Activated naive CD4-positive, alpha-beta T cell treated with anti-CD3 and anti-CD28 coated beads, Interleukin-2, amount 10 ng/mL, durations not matched to agents 7 days and 5 days (primary cell): ENCODE measurements at regions not wholly inside any gene's neighbourhood (a gene's known extent, or its start where the extent isn't known, plus 50 kb on each side); places are given as distances from the start of the nearest gene placed in this dataset.
A peak's percentile ranks its signal among the peaks of the same experiment; 100 is the strongest.

Experiments
- CTCF ChIA-PET: fragments of 350-600 bp; sonication (Branson Sonifier 250); formaldehyde crosslinking; loops from one replicate; lab custom pipeline; 2021; ENCODE audit warnings: antibody characterized with exemption; lab: Charles Lee
- DNase-seq: peaks from one replicate; pipeline ENCODE4 v3.0.0-alpha.2; 2020
- H3K27ac Mint-ChIP-seq: one replicate; pipeline ENCODE4 v1.8.0; 2021; ENCODE audit warnings: mild to moderate bottlenecking, moderate library complexity, mixed read lengths
- H3K27me3 Mint-ChIP-seq: one replicate; pipeline ENCODE4 v1.8.0; 2021; ENCODE audit warnings: mild to moderate bottlenecking, mixed read lengths
- H3K36me3 Mint-ChIP-seq: one replicate; pipeline ENCODE4 v1.8.0; 2021; ENCODE audit warnings: mixed read lengths
- H3K4me1 Mint-ChIP-seq: one replicate; pipeline ENCODE4 v1.8.0; 2021; ENCODE audit warnings: mixed read lengths
- H3K4me3 Mint-ChIP-seq: one replicate; pipeline ENCODE4 v1.8.0; 2021; ENCODE audit warnings: mild to moderate bottlenecking, moderate library complexity, mixed read lengths
- H3K9me3 Mint-ChIP-seq: one replicate; pipeline ENCODE4 v1.8.0; 2021; ENCODE audit warnings: mixed read lengths

- Mint-ChIP-seq H3K27me3 (no peaks in the 10 kb centered on the region), H3K4me3 (no peak overlapping the region), H3K36me3 (no peaks in the 10 kb centered on the region), H3K4me1 (no peaks in the 10 kb centered on the region), H3K27ac (no peak overlapping the region), H3K9me3 (peaks cover 3% of the 10 kb centered on the region)
- no peak for DNase-seq
- CTCF ChIA-PET: no interaction called here
These were observed 606.0 kb downstream of the KCTD8 start for GRCh38 chr4:43842594-43842993.

DNA sequence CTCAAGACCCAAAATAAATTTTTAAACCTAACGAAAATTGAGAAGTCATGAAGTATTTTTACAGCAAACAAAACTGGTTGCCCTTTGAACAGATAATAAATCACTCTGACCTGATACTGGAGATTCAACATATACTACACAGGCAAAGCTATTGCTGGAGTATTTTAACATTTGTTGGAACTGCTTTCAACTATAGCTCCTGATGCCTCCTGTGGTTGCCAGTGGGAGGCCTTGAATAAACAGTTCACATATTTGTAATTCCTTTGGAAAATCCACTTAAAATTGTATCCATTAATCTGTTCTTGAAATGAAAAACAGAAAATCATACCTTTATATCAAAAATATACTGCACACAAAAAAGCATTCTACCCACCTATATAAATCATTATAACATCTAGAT is 605.1 kb downstream of the KCTD8 start:
- Mint-ChIP-seq H3K27ac (no peak overlapping the region), H3K27me3 (no peaks in the 10 kb centered on the region), H3K4me1 (no peaks in the 10 kb centered on the region), H3K36me3 (no peaks in the 10 kb centered on the region), H3K9me3 (peaks cover 3% of the 10 kb centered on the region), H3K4me3 (no peak overlapping the region)
- no peak for DNase-seq
- CTCF ChIA-PET: no interaction called here

DNA sequence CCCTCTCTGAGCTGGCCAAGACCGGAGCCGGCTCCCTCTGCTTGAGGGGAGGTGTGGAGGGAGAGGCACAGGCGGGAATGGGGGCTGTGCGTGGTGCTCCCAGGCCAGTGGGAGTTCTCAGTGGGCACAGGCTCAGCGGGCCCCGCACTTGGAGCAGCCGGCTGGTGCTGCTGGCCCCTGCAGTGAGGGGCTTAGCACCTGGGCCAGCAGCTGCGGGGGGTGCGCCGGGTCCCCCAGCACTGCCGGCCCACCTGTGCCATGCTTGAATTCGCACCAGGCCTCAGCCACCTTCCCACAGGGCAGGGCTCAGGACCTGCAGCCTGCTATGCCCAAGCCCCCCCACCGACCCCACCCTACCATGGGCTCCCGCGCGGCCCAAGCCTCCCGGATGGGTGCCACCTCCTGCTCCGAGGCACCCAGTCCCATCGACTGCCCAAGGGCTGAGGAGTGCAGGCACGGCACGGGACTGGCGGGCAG is 602.5 kb downstream of the KCTD8 start:
- Mint-ChIP-seq H3K4me3 (no peak overlapping the region), H3K27me3 (no peaks in the 10 kb centered on the region), H3K4me1 (no peaks in the 10 kb centered on the region), H3K9me3 (no peaks in the 10 kb centered on the region), H3K27ac (no peak overlapping the region), H3K36me3 (no peaks in the 10 kb centered on the region)
- no peak for DNase-seq
- CTCF ChIA-PET: no interaction called here

GRCh38 chr4:43853565-43854264 is 594.9 kb downstream of the KCTD8 start:
- H3K4me3 Mint-ChIP-seq: no peak overlapping the region
- H3K36me3 Mint-ChIP-seq: no peaks in the 10 kb centered on the region
- no peak for DNase-seq
- CTCF ChIA-PET: no interaction called here
- H3K27ac Mint-ChIP-seq: no peak overlapping the region
- peaks cover 12% of the 10 kb centered on the region for H3K9me3 Mint-ChIP-seq
- H3K27me3 Mint-ChIP-seq: no peaks in the 10 kb centered on the region
- no peaks in the 10 kb centered on the region for H3K4me1 Mint-ChIP-seq

GRCh38 chr4:43855283-43855682 is 593.3 kb downstream of the KCTD8 start:
- DNase-seq: no peak
- no peak overlapping the region for H3K27ac Mint-ChIP-seq
- no peak overlapping the region for H3K4me3 Mint-ChIP-seq
- CTCF ChIA-PET: no interaction called here
- H3K9me3 Mint-ChIP-seq: peaks cover 16% of the 10 kb centered on the region
- no peaks in the 10 kb centered on the region for H3K36me3 Mint-ChIP-seq
- no peaks in the 10 kb centered on the region for H3K27me3 Mint-ChIP-seq
- H3K4me1 Mint-ChIP-seq: no peaks in the 10 kb centered on the region

- DNase-seq: no peak
- Mint-ChIP-seq H3K27ac (no peak overlapping the region), H3K9me3 (peaks cover 10% of the 10 kb centered on the region), H3K4me1 (no peaks in the 10 kb centered on the region), H3K27me3 (no peaks in the 10 kb centered on the region), H3K36me3 (no peaks in the 10 kb centered on the region), H3K4me3 (no peak overlapping the region)
- CTCF ChIA-PET: no interaction called here
These were observed 583.9 kb downstream of the KCTD8 start for GRCh38 chr4:43864616-43865146.

GRCh38 chr4:43867908-43868307 is 580.7 kb downstream of the KCTD8 start:
- CTCF ChIA-PET: no interaction called here
- Mint-ChIP-seq H3K27me3 (no peaks in the 10 kb centered on the region), H3K4me3 (no peak overlapping the region), H3K27ac (no peak overlapping the region), H3K4me1 (no peaks in the 10 kb centered on the region), H3K9me3 (peaks cover 6% of the 10 kb centered on the region), H3K36me3 (no peaks in the 10 kb centered on the region)
- no peak for DNase-seq

DNA sequence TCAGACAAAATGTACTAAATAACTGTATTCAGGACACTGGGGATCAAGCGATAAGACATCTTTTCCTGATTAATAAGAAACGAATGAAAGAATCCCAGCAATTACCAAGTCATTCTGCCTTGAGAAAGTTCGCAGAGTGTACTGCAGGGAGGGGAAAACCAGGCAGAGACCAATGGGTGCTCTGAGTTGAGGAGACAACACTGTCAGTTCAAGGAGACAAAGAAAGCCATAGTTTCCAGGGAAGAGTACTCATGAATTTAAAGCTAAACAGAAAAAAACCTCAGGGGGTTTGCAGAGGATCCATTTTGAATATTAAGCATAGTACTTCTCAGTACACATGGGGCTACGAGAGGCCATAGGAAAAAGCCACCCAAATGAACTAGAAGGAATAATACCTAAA is 573.0 kb downstream of the KCTD8 start:
- no peaks in the 10 kb centered on the region for H3K36me3 Mint-ChIP-seq
- H3K4me3 Mint-ChIP-seq: no peak overlapping the region
- no peak for DNase-seq
- no peaks in the 10 kb centered on the region for H3K4me1 Mint-ChIP-seq
- no peaks in the 10 kb centered on the region for H3K27me3 Mint-ChIP-seq
- peaks cover 4% of the 10 kb centered on the region for H3K9me3 Mint-ChIP-seq
- no peak overlapping the region for H3K27ac Mint-ChIP-seq
- CTCF ChIA-PET: no interaction called here

DNA sequence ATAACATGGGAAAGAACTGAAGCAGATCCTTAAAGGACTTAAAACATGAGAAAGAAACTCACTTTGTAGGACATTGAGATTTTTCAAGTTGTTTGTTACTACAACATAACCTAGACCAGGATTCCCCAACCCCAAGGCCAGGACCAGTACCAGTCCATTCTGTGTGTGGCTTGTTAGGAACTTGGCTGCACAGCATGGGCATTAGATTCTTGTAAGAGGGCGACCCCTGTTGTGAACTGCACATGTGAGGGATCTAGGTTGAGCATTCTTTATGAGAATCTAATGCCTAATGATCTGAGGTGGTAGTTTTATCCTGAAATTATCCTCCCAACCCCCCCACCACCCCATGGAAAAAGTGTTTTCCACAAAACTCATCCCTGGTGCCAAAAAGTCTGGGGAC is 566.1 kb downstream of the KCTD8 start:
- DNase-seq: no peak
- Mint-ChIP-seq H3K27ac (no peak overlapping the region), H3K36me3 (no peaks in the 10 kb centered on the region), H3K9me3 (peaks cover 5% of the 10 kb centered on the region), H3K4me1 (no peaks in the 10 kb centered on the region), H3K27me3 (no peaks in the 10 kb centered on the region), H3K4me3 (no peak overlapping the region)
- CTCF ChIA-PET: no interaction called here

DNA sequence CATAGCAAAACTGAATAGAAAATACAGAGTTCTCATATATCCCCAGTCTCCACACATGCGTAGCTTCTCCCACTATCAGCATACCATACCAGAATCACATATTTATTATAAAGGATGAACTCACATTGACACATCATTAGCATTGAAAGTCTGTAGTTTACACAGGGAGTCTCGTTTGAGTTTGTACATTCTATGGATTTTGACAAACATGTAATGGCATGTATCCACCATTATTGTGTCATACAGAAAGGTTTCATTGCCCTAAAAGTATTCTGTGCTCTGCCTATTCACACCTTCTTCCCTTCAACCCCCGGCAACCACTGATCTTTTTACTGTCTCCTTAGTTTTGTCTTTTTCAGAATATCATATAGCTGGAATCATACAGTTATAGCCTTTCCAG is 562.4 kb downstream of the KCTD8 start:
- CTCF ChIA-PET: no interaction called here
- Mint-ChIP-seq H3K4me1 (no peaks in the 10 kb centered on the region), H3K9me3 (peaks cover 2% of the 10 kb centered on the region), H3K27ac (no peak overlapping the region), H3K4me3 (no peak overlapping the region), H3K27me3 (no peaks in the 10 kb centered on the region), H3K36me3 (no peaks in the 10 kb centered on the region)
- DNase-seq: no peak

DNA sequence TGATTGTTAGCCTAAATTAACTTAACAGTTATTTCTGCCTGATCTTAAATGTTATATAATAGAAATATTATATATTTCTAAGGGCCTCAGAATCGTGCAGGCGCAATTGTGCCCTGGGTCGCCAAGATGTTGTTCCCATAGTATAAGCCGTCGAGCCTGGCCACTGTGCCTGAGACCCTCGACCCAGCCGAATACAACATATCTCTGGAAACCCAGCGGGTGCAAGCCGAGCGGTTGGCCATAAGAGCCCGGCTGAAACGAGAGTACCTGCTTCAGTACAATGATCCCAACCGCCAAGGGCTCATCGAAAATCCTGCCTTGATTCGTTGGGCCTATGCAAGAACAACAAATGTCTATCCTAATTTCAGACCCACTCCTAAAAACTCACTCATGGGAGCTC is 549.8 kb downstream of the KCTD8 start:
- Mint-ChIP-seq H3K9me3 (peaks cover 10% of the 10 kb centered on the region), H3K4me1 (no peaks in the 10 kb centered on the region), H3K36me3 (no peaks in the 10 kb centered on the region), H3K27me3 (no peaks in the 10 kb centered on the region), H3K4me3 (no peak overlapping the region), H3K27ac (no peak overlapping the region)
- DNase-seq: no peak
- CTCF ChIA-PET: no interaction called here

DNA sequence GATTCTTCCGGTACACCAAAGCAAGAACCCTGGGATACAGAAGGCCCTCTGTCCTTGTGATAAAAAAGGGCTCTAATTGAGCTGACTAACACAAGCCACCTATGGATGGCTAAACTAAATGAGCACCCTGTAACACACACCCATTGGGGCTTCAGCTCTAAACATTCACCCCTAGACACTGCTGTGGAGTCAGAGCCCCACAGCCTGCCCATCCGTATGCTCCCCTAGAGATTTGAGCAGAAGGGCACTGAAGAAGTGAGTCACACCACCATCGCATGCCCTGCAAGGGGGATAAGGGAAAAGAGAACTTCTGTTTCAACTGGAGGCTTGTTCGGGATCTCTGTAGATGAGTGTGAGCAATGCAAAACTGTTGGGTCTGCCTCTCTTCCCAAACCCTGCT is 545.2 kb downstream of the KCTD8 start:
- no peaks in the 10 kb centered on the region for H3K36me3 Mint-ChIP-seq
- H3K4me1 Mint-ChIP-seq: no peaks in the 10 kb centered on the region
- DNase-seq: no peak
- peaks cover 7% of the 10 kb centered on the region for H3K9me3 Mint-ChIP-seq
- peak overlapping the region; percentile 11 for H3K27ac Mint-ChIP-seq
- H3K4me3 Mint-ChIP-seq: no peak overlapping the region
- no peaks in the 10 kb centered on the region for H3K27me3 Mint-ChIP-seq
- CTCF ChIA-PET: no interaction called here

GRCh38 chr4:43918377-43918776 is 530.2 kb downstream of the KCTD8 start:
- no peaks in the 10 kb centered on the region for H3K27me3 Mint-ChIP-seq
- no peaks in the 10 kb centered on the region for H3K36me3 Mint-ChIP-seq
- CTCF ChIA-PET: no interaction called here
- no peaks in the 10 kb centered on the region for H3K4me1 Mint-ChIP-seq
- no peak overlapping the region for H3K4me3 Mint-ChIP-seq
- DNase-seq: no peak
- H3K27ac Mint-ChIP-seq: no peak overlapping the region
- H3K9me3 Mint-ChIP-seq: peaks cover 11% of the 10 kb centered on the region

- Mint-ChIP-seq H3K4me3 (no peak overlapping the region), H3K36me3 (no peaks in the 10 kb centered on the region), H3K4me1 (no peaks in the 10 kb centered on the region), H3K27me3 (no peaks in the 10 kb centered on the region), H3K9me3 (peaks cover 3% of the 10 kb centered on the region), H3K27ac (no peak overlapping the region)
- DNase-seq: no peak
- CTCF ChIA-PET: no interaction called here
These were observed 516.2 kb downstream of the KCTD8 start for GRCh38 chr4:43932448-43932847.

GRCh38 chr4:43943998-43944397 is 504.6 kb downstream of the KCTD8 start:
- no peak for DNase-seq
- peaks cover 3% of the 10 kb centered on the region for H3K9me3 Mint-ChIP-seq
- H3K4me1 Mint-ChIP-seq: no peaks in the 10 kb centered on the region
- H3K4me3 Mint-ChIP-seq: no peak overlapping the region
- no peaks in the 10 kb centered on the region for H3K27me3 Mint-ChIP-seq
- no peaks in the 10 kb centered on the region for H3K36me3 Mint-ChIP-seq
- CTCF ChIA-PET: no interaction called here
- H3K27ac Mint-ChIP-seq: no peak overlapping the region
